Endothelial cell of hepatic sinusoid (primary cell): ENCODE measurements at regions not wholly inside any gene's neighbourhood (a gene's known extent, or its start where the extent isn't known, plus 50 kb on each side); places are given as distances from the start of the nearest gene placed in this dataset.

ENCODE experiments used
- in situ Hi-C: cut with HindIII; loops from 2 replicates; pipeline ENCODE4 v1.10.0; 2017; ENCODE audit warnings: low sequenced_read_pairs

DNA sequence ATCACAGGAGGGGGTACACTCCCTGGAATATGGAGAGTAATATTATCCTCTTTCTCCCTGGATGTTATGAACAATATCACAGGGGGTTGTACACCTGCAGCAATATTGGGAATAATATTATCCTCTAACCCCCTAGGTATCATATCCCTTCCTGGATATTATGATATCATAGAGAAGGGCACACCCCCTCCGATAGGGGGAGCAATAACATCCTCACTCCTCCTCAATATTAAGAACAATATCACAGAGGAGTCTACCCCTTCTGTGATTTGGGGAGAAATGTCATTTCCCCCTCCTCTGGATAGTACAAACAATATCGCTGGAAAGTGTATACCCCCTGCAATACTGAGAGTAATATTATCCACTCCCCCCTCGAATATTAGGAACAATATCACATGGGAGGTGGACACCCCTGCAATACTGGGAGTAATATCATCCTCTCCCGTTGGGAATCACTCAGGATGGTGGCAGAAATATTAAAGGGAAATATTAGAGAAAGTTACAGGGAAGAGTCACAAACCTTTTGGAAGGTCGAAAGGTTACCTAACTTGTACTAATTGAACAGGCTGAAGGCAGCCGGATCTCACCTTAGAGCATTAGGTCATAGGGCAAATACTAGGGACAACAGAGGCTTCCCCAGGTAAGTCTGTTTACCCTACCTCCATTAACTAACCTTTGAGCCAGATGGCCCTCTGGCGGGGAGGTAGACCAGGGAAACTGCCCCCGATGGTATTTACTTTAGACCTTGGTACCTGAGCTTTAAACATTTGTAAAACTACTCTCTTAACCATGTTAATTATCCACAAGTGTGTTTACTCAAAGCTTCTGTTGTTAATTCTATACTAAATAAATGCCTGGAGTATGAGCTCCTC lies 57.5 kb upstream of the FREM1 start:
- in situ Hi-C loops = no loop called here

DNA sequence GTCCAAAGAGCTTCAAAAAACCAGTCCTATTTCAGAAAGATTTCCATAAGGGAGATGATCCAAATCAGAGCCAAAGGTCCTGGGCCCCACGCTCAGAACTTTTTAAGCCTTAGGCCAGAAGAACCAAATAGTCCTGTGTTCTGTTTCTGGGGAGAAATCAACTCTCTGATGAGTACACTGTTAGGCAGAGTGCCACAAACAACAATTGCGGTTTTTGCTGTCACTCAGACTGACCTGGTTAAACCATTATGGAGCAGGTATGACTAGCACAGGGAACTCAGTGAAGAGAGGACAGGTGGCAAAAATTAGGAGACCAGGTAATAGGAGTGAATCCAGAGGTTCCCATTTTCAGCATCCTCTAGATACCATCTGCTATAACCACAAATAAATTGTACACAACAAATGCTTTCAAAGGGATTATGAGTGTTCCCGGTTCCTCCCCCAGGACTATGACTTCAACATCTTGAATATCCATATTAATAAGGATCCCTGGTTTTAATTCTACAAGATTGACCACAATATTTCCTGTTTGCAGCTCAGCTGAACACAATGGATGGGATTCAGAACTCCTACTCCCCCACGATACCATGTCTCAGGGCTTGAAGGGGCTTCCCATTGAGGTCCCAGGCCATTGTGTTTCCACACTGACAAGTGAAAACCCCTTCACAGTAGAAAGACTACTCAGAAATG lies 52.1 kb upstream of the FREM1 start:
- in situ Hi-C loops = no loop called here

DNA sequence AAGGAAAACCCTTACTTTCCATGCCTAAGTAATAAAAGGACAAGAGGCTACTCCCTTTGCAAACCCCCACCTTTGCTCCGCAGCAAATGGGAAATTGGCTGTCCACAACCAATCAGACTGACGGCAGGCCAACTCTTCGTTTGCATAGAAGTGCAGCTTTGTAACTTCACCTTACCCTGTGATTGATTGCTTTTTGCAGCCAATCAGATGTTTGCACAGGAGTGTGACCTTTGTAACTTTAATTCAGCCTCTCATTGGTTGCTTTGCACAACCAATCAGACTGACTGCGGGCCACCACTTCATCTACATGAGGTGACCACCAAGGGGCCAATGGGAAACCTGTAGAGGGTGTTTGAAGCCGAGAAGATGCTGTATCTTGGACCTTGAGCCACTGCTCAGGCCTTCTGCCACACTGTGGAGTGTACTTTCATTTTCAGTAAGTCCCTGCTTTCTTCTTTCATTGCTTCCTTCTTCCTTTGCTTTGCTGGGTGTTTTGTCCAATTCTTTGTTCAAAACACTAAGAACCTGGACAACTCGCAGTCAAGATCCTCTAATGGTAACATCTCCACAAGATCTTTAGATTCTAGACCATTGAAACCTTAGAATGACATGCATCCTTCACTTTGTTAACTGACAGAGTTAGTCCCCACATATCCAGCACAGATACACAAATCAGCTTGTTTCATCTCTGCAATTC lies 51.3 kb upstream of the FREM1 start:
- in situ Hi-C loops = no loop called here

DNA sequence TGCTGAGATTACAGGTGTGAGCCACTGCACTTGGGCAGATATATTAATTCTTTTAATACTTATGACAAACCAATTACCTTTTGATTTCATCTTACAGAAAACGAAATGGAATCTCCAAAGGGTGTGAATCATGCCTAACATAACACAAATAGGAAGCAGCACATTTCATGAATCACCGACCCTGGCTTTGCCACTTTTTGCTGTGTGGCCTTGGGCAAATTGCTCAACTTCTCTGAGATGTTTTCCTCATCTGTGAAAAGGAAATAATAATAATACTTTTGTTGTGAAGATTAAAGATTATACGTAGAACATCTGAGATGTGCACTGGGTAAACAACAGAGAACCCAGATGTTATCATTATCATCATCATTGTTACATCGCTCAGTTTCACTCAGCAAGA lies 50.7 kb upstream of the FREM1 start:
- in situ Hi-C loops = no loop called here
